ENCODE measurements at regions not wholly inside any gene's neighbourhood (a gene's known extent, or its start where the extent isn't known, plus 50 kb on each side); places are given as distances from the start of the nearest gene placed in this dataset.

DNA sequence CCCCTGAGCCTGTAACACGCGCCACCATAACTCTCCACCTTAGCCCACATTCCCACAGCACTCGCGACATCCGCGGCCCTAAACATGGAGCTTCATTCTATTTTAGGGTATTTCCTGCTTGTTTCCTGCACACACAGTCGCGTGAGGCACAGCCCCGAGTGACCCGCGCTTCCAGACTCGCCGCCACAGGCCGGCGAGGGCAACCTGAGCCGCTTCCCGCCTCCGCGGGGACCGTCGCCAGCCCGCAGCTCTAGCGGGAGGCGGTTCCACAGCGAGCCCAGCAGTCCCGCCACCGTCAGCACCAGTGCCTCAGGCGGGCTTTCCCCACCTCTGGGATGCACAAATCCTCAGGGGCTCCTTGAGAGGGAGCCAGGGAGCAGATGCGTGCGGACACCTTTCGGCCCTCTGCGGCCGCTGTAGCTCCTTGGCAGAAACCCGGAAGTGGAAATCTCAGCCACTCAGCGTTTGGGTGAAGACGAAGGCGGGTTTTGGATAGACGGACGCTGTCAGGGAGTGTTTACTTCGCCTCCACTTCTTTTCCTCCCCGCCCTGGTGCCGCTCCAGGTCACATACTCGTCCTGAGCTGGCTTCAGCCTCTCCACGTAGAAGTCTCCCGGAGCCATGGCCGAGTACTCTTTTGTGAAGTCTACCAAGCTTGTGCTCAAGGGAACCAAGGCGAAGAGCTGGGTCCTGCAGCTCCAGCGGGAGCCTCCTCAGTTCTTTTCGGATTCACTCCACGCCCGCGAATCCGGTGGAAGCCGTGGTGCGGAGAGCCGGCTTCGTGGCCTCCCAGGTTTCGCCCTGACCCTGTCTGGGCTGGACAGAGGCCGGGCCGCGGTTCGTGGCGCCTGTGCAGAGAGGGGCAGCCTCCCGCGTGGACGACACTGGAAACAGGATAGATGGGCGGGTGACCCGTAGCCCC is 2177.4 kb upstream of the DEFB115 start:
- TF ChIP-seq, protein P1, sequence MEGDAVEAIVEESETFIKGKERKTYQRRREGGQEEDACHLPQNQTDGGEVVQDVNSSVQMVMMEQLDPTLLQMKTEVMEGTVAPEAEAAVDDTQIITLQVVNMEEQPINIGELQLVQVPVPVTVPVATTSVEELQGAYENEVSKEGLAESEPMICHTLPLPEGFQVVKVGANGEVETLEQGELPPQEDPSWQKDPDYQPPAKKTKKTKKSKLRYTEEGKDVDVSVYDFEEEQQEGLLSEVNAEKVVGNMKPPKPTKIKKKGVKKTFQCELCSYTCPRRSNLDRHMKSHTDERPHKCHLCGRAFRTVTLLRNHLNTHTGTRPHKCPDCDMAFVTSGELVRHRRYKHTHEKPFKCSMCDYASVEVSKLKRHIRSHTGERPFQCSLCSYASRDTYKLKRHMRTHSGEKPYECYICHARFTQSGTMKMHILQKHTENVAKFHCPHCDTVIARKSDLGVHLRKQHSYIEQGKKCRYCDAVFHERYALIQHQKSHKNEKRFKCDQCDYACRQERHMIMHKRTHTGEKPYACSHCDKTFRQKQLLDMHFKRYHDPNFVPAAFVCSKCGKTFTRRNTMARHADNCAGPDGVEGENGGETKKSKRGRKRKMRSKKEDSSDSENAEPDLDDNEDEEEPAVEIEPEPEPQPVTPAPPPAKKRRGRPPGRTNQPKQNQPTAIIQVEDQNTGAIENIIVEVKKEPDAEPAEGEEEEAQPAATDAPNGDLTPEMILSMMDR (IDR thresholded peaks at IDR 0.05) = no peak
- TF ChIP-seq EZH2 (IDR thresholded peaks at IDR 0.05) (no peak), EZH2phosphoT487 (IDR thresholded peaks at IDR 0.05) (no peak)
